ENCODE measurements at regions not wholly inside any gene's neighbourhood (a gene's known extent, or its start where the extent isn't known, plus 50 kb on each side); places are given as distances from the start of the nearest gene placed in this dataset.

GRCh38 chr5:118551716-118552115, 436.6 kb downstream of the DTWD2 start:
- Histone ChIP-seq H3K27me3 (ENCODE audit: insufficient read depth, low read depth) (no peaks in the 10 kb centered on the region), H3K79me2 (ENCODE audit: insufficient read depth, low read depth) (no peaks in the 10 kb centered on the region), H4K20me1 (ENCODE audit: insufficient read depth) (no peaks in the 10 kb centered on the region), H3K36me3 (ENCODE audit: insufficient read depth) (no peaks in the 10 kb centered on the region), H3K27ac (no peak overlapping the region), H3K9ac (no peak overlapping the region), H3K4me3 (IDR thresholded peaks at IDR 0.05; ENCODE audit: insufficient read depth, low read depth, low read length) (no peak overlapping the region), H3K4me1 (ENCODE audit: low read depth, poor library complexity, severe bottlenecking) (no peaks in the 10 kb centered on the region), H2AFZ (ENCODE audit: low read depth) (no peak overlapping the region), H3K4me2 (no peak overlapping the region)
- TF ChIP-seq CTCF (conservative IDR thresholded peaks at IDR 0.05; ENCODE audit: low read depth, low read length) = no peak

DNA sequence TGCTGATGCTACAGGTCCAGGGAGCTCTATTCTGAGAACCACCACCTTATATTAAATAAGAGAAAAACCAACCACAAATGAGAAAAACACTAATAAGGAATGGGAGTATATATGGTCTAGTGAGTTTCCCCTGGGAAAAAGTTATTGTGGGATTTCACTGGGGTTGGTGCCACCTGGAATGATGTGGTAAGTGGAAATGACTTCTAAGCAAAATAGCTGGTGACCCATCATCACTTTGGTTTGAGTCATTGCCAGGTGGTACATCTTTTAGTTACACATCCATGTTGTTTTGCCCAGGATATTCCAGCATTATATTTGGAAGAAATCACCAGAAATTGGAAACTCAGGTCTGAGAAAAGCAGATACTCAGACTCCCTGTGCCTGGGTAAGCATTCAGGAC, 437.3 kb downstream of the DTWD2 start:
- H3K36me3 ChIP-seq (ENCODE audit: insufficient read depth) = no peaks in the 10 kb centered on the region
- no peak for TF ChIP-seq CTCF (conservative IDR thresholded peaks at IDR 0.05; ENCODE audit: low read depth, low read length)
- H4K20me1 ChIP-seq (ENCODE audit: insufficient read depth) = no peaks in the 10 kb centered on the region

DNA sequence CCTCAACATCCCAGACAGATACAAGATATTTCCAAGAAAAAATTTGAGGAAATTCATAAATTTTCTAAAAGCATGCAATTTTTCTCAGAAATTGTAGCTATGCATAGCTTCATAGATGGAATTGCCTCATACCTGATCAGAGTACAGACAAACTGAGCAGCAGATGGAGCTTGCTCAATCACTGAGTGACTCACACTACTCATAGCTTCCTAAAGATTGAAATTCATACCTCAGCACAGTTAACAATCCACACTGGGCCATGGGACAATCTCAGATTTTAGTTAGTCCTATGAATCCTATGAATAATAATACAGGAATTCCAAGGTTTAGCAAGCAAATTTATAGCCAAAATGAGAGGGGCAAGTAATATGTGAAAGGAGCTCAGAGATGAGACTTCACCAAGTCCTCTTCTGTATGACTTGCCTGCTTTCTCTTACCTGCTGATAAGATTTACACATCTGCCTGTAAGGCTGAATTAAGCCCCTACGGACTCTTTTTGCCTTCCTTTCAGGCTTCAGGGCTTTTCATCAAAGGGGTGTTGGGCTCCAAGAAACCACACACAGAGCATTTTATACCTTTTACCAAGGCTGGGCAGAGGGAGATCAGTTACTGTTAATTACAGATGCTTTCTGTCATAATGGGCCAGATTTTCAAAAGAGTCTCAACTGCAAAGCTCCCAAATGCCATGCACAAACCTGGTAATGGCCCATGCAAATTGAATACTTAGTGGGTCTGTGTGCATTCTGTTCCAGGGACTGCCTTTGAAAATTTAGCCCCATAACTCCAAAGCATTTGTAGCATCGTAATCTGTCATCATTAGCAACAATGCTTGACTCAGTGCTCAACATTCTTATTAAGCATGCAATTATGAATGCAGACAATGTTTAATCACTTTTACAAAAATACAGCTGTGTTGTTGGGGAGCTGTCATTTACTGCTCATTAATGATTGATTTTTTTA, 439.3 kb downstream of the DTWD2 start:
- no peak overlapping the region for H3K4me2 ChIP-seq
- H3K36me3 ChIP-seq (ENCODE audit: insufficient read depth) = no peaks in the 10 kb centered on the region
- no peaks in the 10 kb centered on the region for H4K20me1 ChIP-seq (ENCODE audit: insufficient read depth)
- H3K4me3 ChIP-seq (IDR thresholded peaks at IDR 0.05; ENCODE audit: insufficient read depth, low read depth, low read length) = no peak overlapping the region
- no peaks in the 10 kb centered on the region for H3K4me1 ChIP-seq (ENCODE audit: low read depth, poor library complexity, severe bottlenecking)
- no peak for TF ChIP-seq CTCF (conservative IDR thresholded peaks at IDR 0.05; ENCODE audit: low read depth, low read length)
- H3K27ac ChIP-seq = no peak overlapping the region
- H2AFZ ChIP-seq (ENCODE audit: low read depth) = no peak overlapping the region
- no peaks in the 10 kb centered on the region for H3K79me2 ChIP-seq (ENCODE audit: insufficient read depth, low read depth)
- H3K9ac ChIP-seq = no peak overlapping the region
- H3K27me3 ChIP-seq (ENCODE audit: insufficient read depth, low read depth) = no peaks in the 10 kb centered on the region

More for the DNA sequence above, 437.3 kb downstream of the DTWD2 start:
- Histone ChIP-seq H3K27ac (no peak overlapping the region), H3K4me2 (no peak overlapping the region), H3K27me3 (ENCODE audit: insufficient read depth, low read depth) (no peaks in the 10 kb centered on the region), H2AFZ (ENCODE audit: low read depth) (no peak overlapping the region), H3K79me2 (ENCODE audit: insufficient read depth, low read depth) (no peaks in the 10 kb centered on the region), H3K4me1 (ENCODE audit: low read depth, poor library complexity, severe bottlenecking) (no peaks in the 10 kb centered on the region), H3K4me3 (IDR thresholded peaks at IDR 0.05; ENCODE audit: insufficient read depth, low read depth, low read length) (no peak overlapping the region), H3K9ac (no peak overlapping the region)

DNA sequence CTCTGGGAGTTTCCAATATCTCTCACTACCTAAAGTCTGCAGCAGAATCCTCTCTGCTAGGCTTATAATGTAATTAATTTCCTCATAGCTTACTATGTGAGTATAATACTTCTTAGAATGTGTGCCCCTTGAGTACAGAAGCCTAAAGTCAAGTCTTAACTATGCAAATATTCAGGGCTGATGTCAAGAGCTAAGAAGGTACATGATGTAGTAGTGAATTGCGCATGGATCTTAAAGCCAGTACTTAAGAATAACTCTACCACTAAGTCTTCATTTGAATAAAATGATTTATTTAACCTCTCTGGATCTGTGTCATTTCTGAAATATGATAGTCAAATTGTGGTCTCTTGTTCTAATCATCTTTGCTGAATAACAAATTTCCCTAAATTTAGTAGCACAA, 442.9 kb downstream of the DTWD2 start:
- no peaks in the 10 kb centered on the region for H3K79me2 ChIP-seq (ENCODE audit: insufficient read depth, low read depth)

More for the DNA sequence above, 442.9 kb downstream of the DTWD2 start:
- Histone ChIP-seq H3K9ac (no peak overlapping the region), H3K36me3 (ENCODE audit: insufficient read depth) (no peaks in the 10 kb centered on the region), H3K27me3 (ENCODE audit: insufficient read depth, low read depth) (no peaks in the 10 kb centered on the region), H4K20me1 (ENCODE audit: insufficient read depth) (no peaks in the 10 kb centered on the region), H2AFZ (ENCODE audit: low read depth) (no peak overlapping the region), H3K4me1 (ENCODE audit: low read depth, poor library complexity, severe bottlenecking) (no peaks in the 10 kb centered on the region), H3K27ac (no peak overlapping the region), H3K4me2 (no peak overlapping the region), H3K4me3 (IDR thresholded peaks at IDR 0.05; ENCODE audit: insufficient read depth, low read depth, low read length) (no peak overlapping the region)
- TF ChIP-seq CTCF (conservative IDR thresholded peaks at IDR 0.05; ENCODE audit: low read depth, low read length) = no peak

Data from KMS-11 (cell line).